Nephron progenitor cell (in vitro differentiated cells): ENCODE measurements at regions not wholly inside any gene's neighbourhood (a gene's known extent, or its start where the extent isn't known, plus 50 kb on each side); places are given as distances from the start of the nearest gene placed in this dataset.

Experiments
- DNase-seq: peaks from one replicate; pipeline ENCODE4 v3.0.0; 2021
- H3K27ac Mint-ChIP-seq: 2 replicates; pipeline ENCODE4 v1.8.0; 2021; ENCODE audit warnings: mild to moderate bottlenecking, moderate library complexity, mixed read lengths
- H3K27me3 Mint-ChIP-seq: 2 replicates; pipeline ENCODE4 v1.8.0; 2021; ENCODE audit warnings: mild to moderate bottlenecking, low read depth, mixed read lengths; ENCODE audit not compliant: poor library complexity
- H3K36me3 Mint-ChIP-seq: 2 replicates; pipeline ENCODE4 v1.8.0; 2021; ENCODE audit warnings: low read depth, mixed read lengths
- H3K4me1 Mint-ChIP-seq: 2 replicates; pipeline ENCODE4 v1.8.0; 2021; ENCODE audit warnings: mixed read lengths
- H3K4me3 Mint-ChIP-seq: 2 replicates; pipeline ENCODE4 v1.8.0; 2021; ENCODE audit warnings: mild to moderate bottlenecking, moderate library complexity, mixed read lengths
- H3K9me3 Mint-ChIP-seq: 2 replicates; pipeline ENCODE4 v1.8.0; 2021; ENCODE audit warnings: mild to moderate bottlenecking, moderate library complexity, mixed read lengths
- TF ChIP-seq, protein P1 (sequence below): fragments of 200-600 bp; sonication (generic); IDR thresholded peaks from 2 replicates; pipeline ENCODE4 v1.5.0; 2021; ENCODE audit warnings: antibody characterized with exemption

GRCh38 chr6:51250317-51250716 is 431.6 kb downstream of the TFAP2B start:
- Mint-ChIP-seq H3K36me3 (no peaks in the 10 kb centered on the region), H3K27me3 (peaks cover 3% of the 10 kb centered on the region), H3K9me3 (peaks cover 4% of the 10 kb centered on the region), H3K4me1 (no peaks in the 10 kb centered on the region), H3K27ac (no peak overlapping the region), H3K4me3 (no peak overlapping the region)
- no peak for DNase-seq
- TF ChIP-seq, protein P1, sequence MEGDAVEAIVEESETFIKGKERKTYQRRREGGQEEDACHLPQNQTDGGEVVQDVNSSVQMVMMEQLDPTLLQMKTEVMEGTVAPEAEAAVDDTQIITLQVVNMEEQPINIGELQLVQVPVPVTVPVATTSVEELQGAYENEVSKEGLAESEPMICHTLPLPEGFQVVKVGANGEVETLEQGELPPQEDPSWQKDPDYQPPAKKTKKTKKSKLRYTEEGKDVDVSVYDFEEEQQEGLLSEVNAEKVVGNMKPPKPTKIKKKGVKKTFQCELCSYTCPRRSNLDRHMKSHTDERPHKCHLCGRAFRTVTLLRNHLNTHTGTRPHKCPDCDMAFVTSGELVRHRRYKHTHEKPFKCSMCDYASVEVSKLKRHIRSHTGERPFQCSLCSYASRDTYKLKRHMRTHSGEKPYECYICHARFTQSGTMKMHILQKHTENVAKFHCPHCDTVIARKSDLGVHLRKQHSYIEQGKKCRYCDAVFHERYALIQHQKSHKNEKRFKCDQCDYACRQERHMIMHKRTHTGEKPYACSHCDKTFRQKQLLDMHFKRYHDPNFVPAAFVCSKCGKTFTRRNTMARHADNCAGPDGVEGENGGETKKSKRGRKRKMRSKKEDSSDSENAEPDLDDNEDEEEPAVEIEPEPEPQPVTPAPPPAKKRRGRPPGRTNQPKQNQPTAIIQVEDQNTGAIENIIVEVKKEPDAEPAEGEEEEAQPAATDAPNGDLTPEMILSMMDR = no peak

DNA sequence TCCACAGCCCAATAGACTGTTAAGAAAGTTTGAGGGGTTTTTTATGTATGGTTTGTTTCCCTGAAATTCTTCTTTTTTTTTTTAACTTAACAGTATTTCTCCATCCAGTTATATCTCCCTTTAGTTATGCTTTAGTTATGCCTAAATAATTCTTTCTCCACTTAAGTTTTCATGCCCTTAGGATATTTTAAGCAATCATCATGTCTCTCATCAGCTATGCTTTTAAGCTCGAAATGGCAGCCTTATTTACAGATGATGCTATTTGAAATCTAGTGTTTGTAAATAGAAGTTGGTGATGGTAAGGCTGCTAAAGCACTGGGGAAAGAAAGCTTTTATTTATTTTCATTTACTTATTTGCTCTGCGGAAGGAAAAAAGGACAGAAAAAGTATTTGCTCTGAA is 439.3 kb downstream of the TFAP2B start:
- Mint-ChIP-seq H3K27me3 (no peaks in the 10 kb centered on the region), H3K4me1 (peaks cover 12% of the 10 kb centered on the region), H3K9me3 (peaks cover 4% of the 10 kb centered on the region), H3K4me3 (no peak overlapping the region), H3K36me3 (no peaks in the 10 kb centered on the region), H3K27ac (no peak overlapping the region)
- no peak for DNase-seq
- TF ChIP-seq, protein P1 = no peak

DNA sequence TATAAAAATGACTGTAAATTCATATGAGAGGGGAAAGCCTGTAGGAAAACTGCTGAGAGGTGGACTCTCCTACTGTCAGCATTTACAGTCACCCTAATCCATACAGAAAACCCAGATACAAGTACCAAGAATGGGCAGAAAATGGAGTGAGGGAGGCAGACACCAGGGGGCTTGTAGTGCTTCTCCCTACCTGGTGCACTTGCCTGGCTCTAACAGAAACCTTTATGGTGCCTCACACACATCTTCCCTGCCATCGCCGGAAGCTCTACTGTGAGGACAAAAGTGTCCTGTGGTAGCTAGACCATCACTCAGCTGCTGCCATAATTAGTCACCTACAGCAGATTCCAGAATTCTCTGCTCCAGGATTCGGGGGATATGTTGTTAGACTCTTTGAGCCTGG is 441.3 kb downstream of the TFAP2B start:
- Mint-ChIP-seq H3K4me1 (peaks cover 12% of the 10 kb centered on the region), H3K27ac (peak overlapping the region; percentile 7), H3K4me3 (no peak overlapping the region), H3K27me3 (no peaks in the 10 kb centered on the region), H3K36me3 (no peaks in the 10 kb centered on the region), H3K9me3 (no peaks in the 10 kb centered on the region)
- DNase-seq = no peak
- TF ChIP-seq, protein P1 = no peak

DNA sequence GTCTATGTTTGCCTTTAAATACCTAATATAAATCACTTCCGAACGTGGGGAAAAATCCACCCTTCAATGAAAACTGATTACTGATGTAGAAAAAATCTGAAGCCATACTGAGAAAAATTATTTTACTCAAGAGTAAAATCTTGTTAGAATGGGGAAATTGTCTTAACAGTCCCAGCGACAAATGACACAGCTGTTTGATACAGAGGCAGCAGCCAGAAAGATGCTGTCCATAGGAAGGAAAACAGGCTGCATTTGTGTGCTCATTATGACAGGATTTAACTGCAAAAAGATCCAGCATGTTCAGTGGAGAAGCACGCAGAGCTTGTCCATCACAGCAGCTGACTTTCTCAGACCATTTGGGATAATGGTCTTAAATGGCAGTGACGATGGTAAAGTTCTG is 443.0 kb downstream of the TFAP2B start:
- DNase-seq = no peak
- Mint-ChIP-seq H3K4me3 (no peak overlapping the region), H3K36me3 (no peaks in the 10 kb centered on the region)

DNA sequence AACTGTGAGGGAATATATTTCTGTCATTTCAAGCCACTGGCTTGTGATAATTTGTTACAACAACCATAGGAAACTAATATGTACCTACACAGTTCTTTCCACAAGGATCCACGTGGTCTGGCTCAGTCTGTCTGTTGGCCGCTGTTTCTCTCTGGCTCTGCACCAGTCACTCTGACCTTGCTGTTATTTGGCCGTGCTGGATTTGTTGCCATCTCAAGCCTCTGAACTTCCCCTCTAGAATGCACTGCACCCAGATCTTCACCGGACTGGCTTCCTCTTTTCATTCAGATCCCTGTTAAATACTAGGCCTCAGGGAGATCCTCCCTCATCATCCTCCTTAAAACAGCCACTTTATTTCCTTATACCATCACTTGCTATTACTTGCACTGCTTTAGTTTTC is 446.8 kb downstream of the TFAP2B start:
- Mint-ChIP-seq H3K36me3 (no peaks in the 10 kb centered on the region), H3K4me3 (no peak overlapping the region), H3K9me3 (no peaks in the 10 kb centered on the region), H3K27ac (no peak overlapping the region), H3K4me1 (peaks cover 46% of the 10 kb centered on the region), H3K27me3 (no peaks in the 10 kb centered on the region)
- DNase-seq = no peak
- TF ChIP-seq, protein P1 = no peak

More for the DNA sequence above, 443.0 kb downstream of the TFAP2B start:
- Mint-ChIP-seq H3K9me3 (no peaks in the 10 kb centered on the region), H3K4me1 (peaks cover 20% of the 10 kb centered on the region), H3K27me3 (no peaks in the 10 kb centered on the region), H3K27ac (no peak overlapping the region)
- TF ChIP-seq, protein P1 = no peak

- TF ChIP-seq, protein P1 = no peak
- Mint-ChIP-seq H3K4me3 (no peak overlapping the region), H3K9me3 (no peaks in the 10 kb centered on the region), H3K36me3 (no peaks in the 10 kb centered on the region), H3K4me1 (peaks cover 39% of the 10 kb centered on the region), H3K27me3 (peaks cover 6% of the 10 kb centered on the region), H3K27ac (no peak overlapping the region)
- DNase-seq = no peak
Observed at GRCh38 chr6:51266604-51267003, 447.9 kb downstream of the TFAP2B start.
